GM12878 (cell line): ENCODE measurements at regions not wholly inside any gene's neighbourhood (a gene's known extent, or its start where the extent isn't known, plus 50 kb on each side); places are given as distances from the start of the nearest gene placed in this dataset.

Source experiments
- ATAC-seq: fragments of 200-7000 bp; cut with Tn5 transposase; 3 replicates; pipeline ENCODE4 v1.9.1; 2020; ENCODE audit warnings: mild to moderate bottlenecking, moderate library complexity
- BruUV-seq: library from RNA; stranded (reverse); fragments of 400-500 nt; replicated peaks from 2 replicates; lab custom pipeline; 2021; lab: Mats Ljungman, UMichigan
- CTCF ChIA-PET: fragments of 300-600 bp; sonication (Branson Sonifier 250); formaldehyde crosslinking; extraction: SDS; loops from one replicate; lab custom pipeline; 2021; ENCODE audit warnings: inconsistent platforms; lab: Yijun Ruan, JAX
- POLR2A ChIA-PET: fragments of 350-600 bp; formaldehyde crosslinking; extraction: SDS; loops from one replicate; lab custom pipeline; 2021; ENCODE audit warnings: inconsistent platforms; lab: Charles Lee
- RAD21 ChIA-PET: fragments of 300-600 bp; sonication (Branson Sonifier 250); formaldehyde crosslinking; loops from one replicate; lab custom pipeline; 2023; ENCODE audit warnings: antibody characterized with exemption; ENCODE audit not compliant: unreplicated experiment; lab: Charles Lee
- SMC1A ChIA-PET: fragments of 300-600 bp; sonication (Branson Sonifier 250); formaldehyde crosslinking; loops from one replicate; lab custom pipeline; 2023; ENCODE audit not compliant: unreplicated experiment, uncharacterized antibody; lab: Charles Lee
- DNase-seq: peaks from one replicate; pipeline ENCODE4 v3.0.0-alpha.2; 2011; ENCODE audit warnings: low read depth, low spot score
- FAIRE-seq: peaks from 3 replicates; lab custom pipeline; 2011; peaks lifted over from hg19 to GRCh38; lab: Jason Lieb, UNC
- H2AFZ ChIP-seq: 2 replicates; pipeline ENCODE4 v1.6.0; 2011; ENCODE audit warnings: low read depth, low read length, control low read depth; ENCODE audit not compliant: control insufficient read depth
- H3K27ac ChIP-seq: 2 replicates; pipeline ENCODE4 v1.5.1; 2011; ENCODE audit warnings: control low read depth; ENCODE audit not compliant: control insufficient read depth, insufficient read depth
- H3K27me3 ChIP-seq, 2 experiments: replicated peaks in 1 of 2; 2 replicates each; pipeline versions ENCODE4 v1.6.0 to v1.6.1; 2011; ENCODE audit warnings: low read length in 1 of 2; ENCODE audit not compliant: control insufficient read depth in 2 of 2, insufficient read depth in 2 of 2
- H3K36me3 ChIP-seq, 2 experiments: 2 replicates each; pipeline ENCODE4 v1.5.1; 2011; ENCODE audit warnings: low read length in 1 of 2; ENCODE audit not compliant: control insufficient read depth in 2 of 2, insufficient read depth in 2 of 2
- H3K4me1 ChIP-seq: 2 replicates; pipeline ENCODE4 v1.6.1; 2011; ENCODE audit warnings: mild to moderate bottlenecking, low read length, moderate library complexity, mixed read lengths; ENCODE audit not compliant: control insufficient read depth, insufficient read depth
- H3K4me2 ChIP-seq: 2 replicates; pipeline ENCODE4 v1.6.0; 2011; ENCODE audit warnings: control low read depth; ENCODE audit not compliant: control insufficient read depth, insufficient read depth
- H3K4me3 ChIP-seq: fragments of 200-600 bp; sonication (generic); 2 replicates; pipeline ENCODE4 v1.5.1; 2016
- H3K79me2 ChIP-seq: 2 replicates; pipeline ENCODE4 v1.6.0; 2011; ENCODE audit warnings: low read length; ENCODE audit not compliant: control insufficient read depth, insufficient read depth
- H3K9ac ChIP-seq: 2 replicates; pipeline ENCODE4 v1.8.0; 2011; ENCODE audit warnings: low read length, control low read depth, mixed read lengths; ENCODE audit not compliant: control insufficient read depth, insufficient read depth
- H3K9me3 ChIP-seq: replicated peaks from 3 replicates; pipeline ENCODE4 v1.5.1; 2011; ENCODE audit warnings: mild to moderate bottlenecking, low read length; ENCODE audit not compliant: control insufficient read depth, insufficient read depth
- H4K20me1 ChIP-seq: 2 replicates; pipeline ENCODE4 v1.6.0; 2011; ENCODE audit not compliant: control insufficient read depth, insufficient read depth
- BCLAF1 ChIP-seq: fragments of 450-650 bp; IDR thresholded peaks from 2 replicates; pipeline ENCODE4 v1.6.1; 2017; ENCODE audit warnings: antibody characterized with exemption, mild to moderate bottlenecking, moderate library complexity
- BHLHE40 ChIP-seq, 2 experiments: fragments of 450-650 bp in 1 of 2; IDR thresholded peaks; 2 replicates each; pipeline ENCODE4 v1.6.1; 2011 to 2017; ENCODE audit warnings: low read depth in 2 of 2, borderline replicate concordance in 1 of 2, improper control_type of control experiment in 1 of 2, low read length in 1 of 2, mild to moderate bottlenecking in 1 of 2
- EED ChIP-seq: sonication (generic); IDR thresholded peaks from 2 replicates; pipeline ENCODE4 v1.6.1; 2016; ENCODE audit warnings: antibody characterized with exemption, low read depth
- EZH2 ChIP-seq: IDR thresholded peaks from 2 replicates; pipeline ENCODE4 v1.6.1; 2012; ENCODE audit warnings: low read depth, mild to moderate bottlenecking, control low read depth, inconsistent platforms, low read length, borderline replicate concordance; ENCODE audit not compliant: control insufficient read depth
- GATAD2B ChIP-seq: fragments of 450-650 bp; conservative IDR thresholded peaks from 2 replicates; pipeline ENCODE4 v1.6.1; 2017; ENCODE audit warnings: low read depth, mild to moderate bottlenecking, moderate library complexity
- JUNB ChIP-seq: IDR thresholded peaks from 2 replicates; pipeline ENCODE4 v1.6.1; 2016; ENCODE audit warnings: antibody characterized with exemption, mild to moderate bottlenecking
- NR2C1 ChIP-seq: fragments of 450-650 bp; IDR thresholded peaks from 2 replicates; pipeline ENCODE4 v1.6.1; 2017; ENCODE audit warnings: antibody characterized with exemption, mild to moderate bottlenecking, moderate library complexity
- NR2F1 ChIP-seq: fragments of 450-650 bp; conservative IDR thresholded peaks from 2 replicates; pipeline ENCODE4 v1.6.1; 2017; ENCODE audit warnings: mild to moderate bottlenecking
- RAD21 ChIP-seq: IDR thresholded peaks from 2 replicates; pipeline ENCODE4 v1.6.1; 2011; ENCODE audit warnings: mild to moderate bottlenecking, low read depth, low read length, moderate library complexity; ENCODE audit not compliant: insufficient read depth
- RELA ChIP-seq: fragments of 450-650 bp; IDR thresholded peaks from 2 replicates; pipeline ENCODE4 v1.8.0; 2014; ENCODE audit warnings: borderline replicate concordance; ENCODE audit not compliant: partially characterized antibody
- RFX5 ChIP-seq: IDR thresholded peaks from 2 replicates; pipeline ENCODE4 v1.6.1; 2011; ENCODE audit warnings: low read depth, low read length, improper control_type of control experiment
- WRNIP1 ChIP-seq: IDR thresholded peaks from 2 replicates; pipeline ENCODE4 v1.6.1; 2011; ENCODE audit warnings: low read depth, low read length, improper control_type of control experiment, borderline replicate concordance
- YY1 ChIP-seq: IDR thresholded peaks from 2 replicates; pipeline ENCODE4 v1.6.1; 2011; ENCODE audit warnings: low read depth, mild to moderate bottlenecking, low read length
- ZBTB40 ChIP-seq: fragments of 450-650 bp; IDR thresholded peaks from 2 replicates; pipeline ENCODE4 v1.6.1; 2016; ENCODE audit warnings: mild to moderate bottlenecking, moderate library complexity, borderline replicate concordance
- WGBS: methylation state at CpG from one replicate; pipeline ENCODE4 v1.1.6; 2016; ENCODE audit warnings: low lambda C conversion rate; ENCODE audit not compliant: insufficient replicate concordance, insufficient coverage; ENCODE audit errors: missing lambda C conversion rate; 5-methylcytosine and 5-hydroxymethylcytosine counted together
- in situ Hi-C: fragments of 300-500 bp; cut with MboI; formaldehyde crosslinking; loops from 9 replicates; pipeline ENCODE4 v1.14.3; 2018; ENCODE audit warnings: mixed read lengths
- intact Hi-C: fragments of 100-400 bp; cut with micrococcal nuclease; formaldehyde crosslinking; loops from one replicate; pipeline ENCODE4 v1.14.2; 2022; ENCODE audit not compliant: unreplicated experiment
- TF ChIP-seq, protein P1 (sequence below): IDR thresholded peaks from 2 replicates; pipeline ENCODE4 v1.6.1; 2011; ENCODE audit warnings: low read depth, low read length, improper control_type of control experiment, borderline replicate concordance

DNA sequence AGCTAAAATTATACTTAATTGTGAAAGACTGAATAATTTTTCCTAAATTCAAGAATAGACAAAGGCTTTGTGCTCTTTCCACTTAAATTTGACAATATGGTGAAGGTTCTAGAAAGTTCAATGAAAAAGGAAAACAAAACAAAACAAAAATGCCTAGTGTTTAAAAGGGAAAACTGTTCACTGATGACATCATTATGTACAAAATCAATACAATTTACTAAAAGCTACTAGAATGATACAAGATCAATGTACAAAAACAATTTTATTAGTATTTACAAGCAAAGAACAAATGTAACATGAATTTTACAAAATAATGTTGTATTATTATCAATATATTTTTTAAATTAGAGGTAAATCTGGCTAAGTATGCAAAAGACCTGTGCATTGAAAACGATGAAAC lies 499.1 kb upstream of the FSIP2 start (continued):
- TF ChIP-seq BCLAF1, result no peak
- TF ChIP-seq YY1, result no peak
- TF ChIP-seq RFX5, result no peak
- TF ChIP-seq NR2C1, result no peak
- no peak for TF ChIP-seq RELA
- no peak for TF ChIP-seq BHLHE40 (IDR thresholded peaks at IDR 0.05; ENCODE audit: borderline replicate concordance in 1 of 2, low read depth in 2 of 2, low read length in 1 of 2)
- no peak for TF ChIP-seq RAD21
- no peak for TF ChIP-seq GATAD2B
- no peak for TF ChIP-seq WRNIP1
- TF ChIP-seq, all 136 proteins: peak for 0

DNA sequence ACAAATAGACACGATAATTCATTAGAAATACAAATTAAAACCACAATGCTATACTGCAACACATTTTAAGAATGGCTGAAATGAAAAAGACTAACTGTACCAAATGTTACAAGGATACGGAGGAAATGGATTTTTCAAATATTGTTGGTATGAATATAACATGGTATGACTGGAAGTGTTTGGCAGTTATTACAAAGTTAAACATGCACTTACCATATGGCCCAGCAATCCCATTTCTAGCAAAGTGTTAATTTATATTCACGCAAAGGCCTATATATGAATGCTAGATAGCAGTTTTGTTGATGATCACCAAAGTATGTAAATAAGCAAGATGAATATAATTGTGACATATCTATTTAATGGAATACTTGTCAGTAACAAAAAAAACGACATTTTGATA lies 497.8 kb upstream of the FSIP2 start:
- H4K20me1 ChIP-seq, result no peaks in the 10 kb centered on the region
- in situ Hi-C loops (no loop called here), intact Hi-C loops (no loop called here)
- no peaks in the 10 kb centered on the region for H3K79me2 ChIP-seq
- BruUV-seq, result no TSS peak
- H3K9me3 ChIP-seq, result no peaks in the 10 kb centered on the region
- H3K27ac ChIP-seq, result no peak overlapping the region
- ATAC-seq (no peak), FAIRE-seq (no peak), DNase-seq (no peak)
- no peak overlapping the region for H3K9ac ChIP-seq
- ChIA-PET RAD21 (no interaction called here), CTCF (no interaction called here), POLR2A (no interaction called here), SMC1A (no interaction called here)
- H3K36me3 ChIP-seq, result no peaks in the 10 kb centered on the region
- H3K4me3 ChIP-seq, result no peak overlapping the region
- H3K4me1 ChIP-seq, result no peaks in the 10 kb centered on the region
- H3K4me2 ChIP-seq, result no peak overlapping the region
- WGBS, result 39% methylated on average over 4 of the region's 4 CpGs
- no peak for TF ChIP-seq RELA
- TF ChIP-seq ZBTB40, result no peak
- no peak for TF ChIP-seq EED
- no peak for TF ChIP-seq EZH2
- no peak for TF ChIP-seq JUNB
- TF ChIP-seq, protein P1, sequence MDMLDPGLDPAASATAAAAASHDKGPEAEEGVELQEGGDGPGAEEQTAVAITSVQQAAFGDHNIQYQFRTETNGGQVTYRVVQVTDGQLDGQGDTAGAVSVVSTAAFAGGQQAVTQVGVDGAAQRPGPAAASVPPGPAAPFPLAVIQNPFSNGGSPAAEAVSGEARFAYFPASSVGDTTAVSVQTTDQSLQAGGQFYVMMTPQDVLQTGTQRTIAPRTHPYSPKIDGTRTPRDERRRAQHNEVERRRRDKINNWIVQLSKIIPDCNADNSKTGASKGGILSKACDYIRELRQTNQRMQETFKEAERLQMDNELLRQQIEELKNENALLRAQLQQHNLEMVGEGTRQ, result no peak
- TF ChIP-seq NR2F1, result no peak
- H3K27me3 ChIP-seq, result no peaks in the 10 kb centered on the region
- no peak overlapping the region for H2AFZ ChIP-seq
